GM12874 (cell line): ENCODE measurements at regions not wholly inside any gene's neighbourhood (a gene's known extent, or its start where the extent isn't known, plus 50 kb on each side); places are given as distances from the start of the nearest gene placed in this dataset.

ENCODE experiments used
- TF ChIP-seq, protein P1 (sequence below): IDR thresholded peaks from 2 replicates; pipeline ENCODE4 v1.5.1; 2011; ENCODE audit warnings: low read depth, mild to moderate bottlenecking, control low read depth, low read length, moderate library complexity; ENCODE audit not compliant: insufficient read depth

DNA sequence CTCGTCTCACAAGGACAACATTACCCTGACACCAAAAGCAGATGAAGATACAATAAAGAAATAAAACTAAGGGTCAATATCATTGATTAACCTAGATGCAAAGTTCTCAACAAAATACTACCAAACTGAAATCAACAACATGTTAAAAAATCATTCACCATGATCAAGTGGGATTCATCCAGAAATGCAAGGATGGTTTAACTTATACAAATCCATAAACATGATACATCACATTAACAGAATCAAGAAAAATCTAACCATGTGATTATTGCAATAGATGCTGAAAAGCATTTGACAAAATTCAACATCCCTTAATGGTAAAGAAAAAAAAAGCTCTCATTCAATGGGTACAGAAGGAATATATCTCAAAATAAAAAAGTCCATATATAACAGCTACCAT is 514.9 kb downstream of the TMA16 start:
- TF ChIP-seq, protein P1, sequence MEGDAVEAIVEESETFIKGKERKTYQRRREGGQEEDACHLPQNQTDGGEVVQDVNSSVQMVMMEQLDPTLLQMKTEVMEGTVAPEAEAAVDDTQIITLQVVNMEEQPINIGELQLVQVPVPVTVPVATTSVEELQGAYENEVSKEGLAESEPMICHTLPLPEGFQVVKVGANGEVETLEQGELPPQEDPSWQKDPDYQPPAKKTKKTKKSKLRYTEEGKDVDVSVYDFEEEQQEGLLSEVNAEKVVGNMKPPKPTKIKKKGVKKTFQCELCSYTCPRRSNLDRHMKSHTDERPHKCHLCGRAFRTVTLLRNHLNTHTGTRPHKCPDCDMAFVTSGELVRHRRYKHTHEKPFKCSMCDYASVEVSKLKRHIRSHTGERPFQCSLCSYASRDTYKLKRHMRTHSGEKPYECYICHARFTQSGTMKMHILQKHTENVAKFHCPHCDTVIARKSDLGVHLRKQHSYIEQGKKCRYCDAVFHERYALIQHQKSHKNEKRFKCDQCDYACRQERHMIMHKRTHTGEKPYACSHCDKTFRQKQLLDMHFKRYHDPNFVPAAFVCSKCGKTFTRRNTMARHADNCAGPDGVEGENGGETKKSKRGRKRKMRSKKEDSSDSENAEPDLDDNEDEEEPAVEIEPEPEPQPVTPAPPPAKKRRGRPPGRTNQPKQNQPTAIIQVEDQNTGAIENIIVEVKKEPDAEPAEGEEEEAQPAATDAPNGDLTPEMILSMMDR = no peak

DNA sequence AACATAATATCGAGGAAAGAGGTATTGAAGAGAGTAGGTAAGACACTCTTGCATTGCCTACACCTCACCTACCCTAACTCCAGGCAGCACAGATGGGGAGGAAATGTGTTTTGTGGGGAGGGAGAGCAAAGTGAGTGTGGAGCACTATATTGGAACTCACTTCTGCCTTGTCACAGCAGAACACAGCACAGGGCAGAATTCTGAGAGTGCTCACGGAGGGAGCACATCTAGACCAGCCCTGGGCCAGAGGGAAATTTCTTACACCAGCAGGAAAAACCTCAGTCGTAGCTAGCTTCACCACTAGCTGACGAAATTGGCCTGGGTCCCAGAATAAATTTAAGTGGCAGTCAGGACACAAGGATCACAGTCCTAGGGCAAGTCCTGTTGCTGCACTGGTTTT is 517.3 kb downstream of the TMA16 start:
- TF ChIP-seq, protein P1 = no peak

DNA sequence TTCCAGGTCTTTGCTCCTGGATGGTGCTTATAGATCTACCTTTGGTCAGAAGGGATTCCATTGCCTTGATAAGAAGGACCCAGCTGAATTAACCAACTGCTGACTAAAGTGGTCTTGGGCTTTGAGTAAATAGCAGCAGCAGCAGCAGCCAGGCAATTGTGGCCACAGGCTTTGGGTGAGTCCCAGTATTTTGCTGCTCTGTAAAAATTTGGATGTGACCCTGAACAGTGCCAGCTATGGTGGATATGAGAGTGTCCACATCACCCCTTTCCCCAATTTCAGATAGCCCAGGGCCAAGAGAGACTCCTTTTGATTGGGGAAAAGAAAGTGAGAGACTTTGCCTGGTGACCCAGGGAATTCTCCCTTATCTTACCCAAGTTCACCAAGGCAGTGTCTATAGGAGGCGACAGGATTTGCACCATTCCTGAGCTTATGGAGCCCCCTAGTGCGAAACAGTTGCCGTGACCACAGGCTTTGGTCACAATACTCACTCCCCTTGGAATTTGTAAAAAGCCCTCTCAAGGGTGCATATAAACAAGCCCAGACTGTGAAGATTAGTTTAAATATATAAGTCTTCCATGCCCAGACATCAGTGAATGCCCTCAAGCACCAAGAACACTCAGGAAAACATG is 518.0 kb downstream of the TMA16 start:
- TF ChIP-seq, protein P1 = peak; percentile 25; the same call in 1 of the 2 replicates

DNA sequence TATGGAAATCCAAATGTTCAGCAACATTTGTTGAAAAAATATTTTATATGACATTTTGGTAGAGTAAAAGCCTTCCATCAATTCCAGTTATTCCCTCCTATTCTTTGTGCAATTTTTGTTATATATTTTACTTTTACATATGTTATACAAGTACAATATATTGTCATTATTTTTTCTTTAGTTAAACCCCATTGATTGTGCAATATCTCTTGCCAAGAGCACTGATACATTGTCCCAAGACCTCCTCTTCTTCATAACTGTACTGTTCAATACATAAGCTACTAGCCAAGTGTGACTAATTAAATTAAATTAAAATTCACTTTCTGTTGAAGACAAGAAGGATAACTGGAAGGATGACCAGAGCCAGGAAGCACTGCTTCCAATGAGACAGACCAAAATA is 527.5 kb downstream of the TMA16 start:
- TF ChIP-seq, protein P1 = no peak

DNA sequence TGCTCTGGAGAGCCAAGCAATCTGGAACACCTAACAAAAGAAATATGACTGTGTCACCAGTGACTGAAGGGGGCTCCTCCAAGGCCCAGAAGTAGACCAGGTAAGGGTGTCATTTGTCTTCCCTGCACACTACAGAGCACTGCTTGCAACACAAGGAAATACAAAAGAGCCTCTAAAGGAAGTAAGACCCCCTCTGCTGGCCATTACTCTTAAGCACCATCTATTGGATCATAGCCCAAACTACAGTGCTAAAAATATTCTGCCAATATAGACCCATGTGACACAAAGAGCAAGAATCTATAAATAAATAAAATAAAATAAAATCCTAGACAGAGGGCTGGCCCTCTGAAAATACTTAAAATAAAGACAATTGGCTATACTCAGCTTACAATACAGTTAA is 528.7 kb downstream of the TMA16 start:
- TF ChIP-seq, protein P1 = peak; percentile 16; the same call in 1 of the 2 replicates

DNA sequence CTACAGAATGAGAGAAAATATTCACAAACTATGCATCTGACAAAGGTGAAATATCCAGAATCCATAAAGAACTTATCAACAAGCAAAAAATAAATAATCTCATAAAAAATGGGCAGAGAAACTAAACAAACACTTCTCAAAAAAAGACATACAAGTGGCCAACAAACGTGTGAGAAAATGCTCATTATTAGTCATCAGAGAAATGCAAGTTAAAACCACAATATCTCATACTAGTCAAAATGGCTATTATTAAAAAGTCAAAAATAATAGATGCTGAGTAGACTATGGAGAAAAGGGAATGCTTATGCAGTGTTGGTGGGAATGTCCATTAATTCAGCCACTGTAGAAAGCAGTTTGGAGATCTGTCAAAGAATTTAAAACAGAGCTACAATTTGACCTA is 533.3 kb downstream of the TMA16 start:
- TF ChIP-seq, protein P1 = no peak

DNA sequence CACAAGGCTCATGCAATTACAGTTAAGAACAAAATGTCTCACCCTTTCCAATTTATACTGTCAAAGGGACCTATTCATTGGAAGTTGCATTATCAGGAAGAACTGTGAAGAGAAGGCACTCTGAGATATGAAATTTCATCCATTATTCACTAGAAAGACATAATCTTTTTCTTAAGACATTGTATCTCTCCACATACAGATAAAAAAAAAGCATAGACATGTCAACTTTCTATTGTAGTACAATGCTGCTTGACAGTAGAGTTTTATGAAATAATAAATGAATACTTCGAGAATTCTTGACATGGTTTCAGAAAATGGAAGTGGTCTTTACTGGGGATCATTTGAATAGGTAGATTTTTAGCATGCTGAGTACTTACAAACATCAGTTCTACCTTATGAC is 545.0 kb downstream of the TMA16 start:
- TF ChIP-seq, protein P1 = no peak
